ENCODE measurements at regions not wholly inside any gene's neighbourhood (a gene's known extent, or its start where the extent isn't known, plus 50 kb on each side); places are given as distances from the start of the nearest gene placed in this dataset.
"Not testable (repeated sequence)": the region's sequence is repeated elsewhere in the genome, so short reads cannot be mapped to it uniquely, and the experiment has no call there.

- H3K4me1 ChIP-seq, result no peaks in the 10 kb centered on the region
- ChIA-PET CTCF (no interaction called here), POLR2A (no interaction called here)
- FAIRE-seq (no peak), ATAC-seq (peak; percentile 60 to 78; a peak in 4 of 6 replicates), DNase-seq (ENCODE audit: low read depth in 1 of 2, low spot score in 1 of 2) (peak; percentile 13 to 19)
- TF ChIP-seq HOXA7 (CRISPR knock-in tag; IDR thresholded peaks at IDR 0.05) (no peak), MAFK (IDR thresholded peaks at IDR 0.05; ENCODE audit: partially characterized antibody) (no peak), TP53 (CRISPR knock-in tag; IDR thresholded peaks at IDR 0.05) (no peak), CEBPB (IDR thresholded peaks at IDR 0.05) (no peak), USF2 (IDR thresholded peaks at IDR 0.05) (peak; percentile 39), SREBF2 (IDR thresholded peaks at IDR 0.05) (no peak), EHF (CRISPR knock-in tag; IDR thresholded peaks at IDR 0.05) (no peak), BHLHE40 (IDR thresholded peaks at IDR 0.05; ENCODE audit: low read depth, low read length) (no peak)
- no peak overlapping the region; the same call in 2 of the 3 replicates for H3K4me2 ChIP-seq
- H3K9me3 ChIP-seq, result no peaks in the 10 kb centered on the region
- WGBS (ENCODE audit: missing lambda C conversion rate), result 23% methylated on average over 4 of the region's 4 CpGs
- no peak overlapping the region for H3K27ac ChIP-seq
- H3K4me3 ChIP-seq, result no peak overlapping the region
Measured at GRCh38 chr3:127044996-127045395, 62.1 kb downstream of the PLXNA1 start.

GRCh38 chr3:127045435-127046045 lies 62.6 kb downstream of the PLXNA1 start:
- Histone ChIP-seq H3K9me3 (no peaks in the 10 kb centered on the region), H3K4me2 (no peak overlapping the region; the same call in 2 of the 3 replicates), H3K27ac (no peak overlapping the region), H3K4me3 (no peak overlapping the region), H3K4me1 (no peaks in the 10 kb centered on the region)
- TF ChIP-seq HOXB13 (CRISPR knock-in tag; IDR thresholded peaks at IDR 0.05; ENCODE audit: low read depth) (no peak), ESRRA (IDR thresholded peaks at IDR 0.05; ENCODE audit: borderline replicate concordance, low read length) (no peak), NPAS2 (CRISPR knock-in tag; IDR thresholded peaks at IDR 0.05; ENCODE audit: borderline replicate concordance) (no peak), SREBF2 (IDR thresholded peaks at IDR 0.05) (no peak), MYC (IDR thresholded peaks at IDR 0.05; ENCODE audit: borderline replicate concordance, low read length) (no peak), FOSB (CRISPR knock-in tag; IDR thresholded peaks at IDR 0.05) (no peak), RNF2 (IDR thresholded peaks at IDR 0.05; ENCODE audit: borderline replicate concordance, low read depth) (no peak), JUNB (IDR thresholded peaks at IDR 0.05) (no peak), CTCF (IDR thresholded peaks at IDR 0.05) (no peak), CBX8 (IDR thresholded peaks at IDR 0.05) (no peak), NR3C1 (IDR thresholded peaks at IDR 0.05) (no peak), KDM1A (IDR thresholded peaks at IDR 0.05; ENCODE audit: low read depth) (no peak), BCL3 (IDR thresholded peaks at IDR 0.05) (no peak), TP53 (CRISPR knock-in tag; IDR thresholded peaks at IDR 0.05) (no peak), HMGXB4 (CRISPR knock-in tag; IDR thresholded peaks at IDR 0.05; ENCODE audit: borderline replicate concordance) (no peak)
- 48% methylated on average over 5 of the region's 5 CpGs for WGBS (ENCODE audit: missing lambda C conversion rate)
- ChIA-PET POLR2A (no interaction called here), CTCF (no interaction called here)
- no peak for DNase-seq (ENCODE audit: low read depth in 1 of 2, low spot score in 1 of 2)
- no peak for FAIRE-seq
- 0 out of 6 replicates have a peak, but pooled peaks of 1 of the 2 experiments have one; percentile 15 for ATAC-seq

- H3K4me1 ChIP-seq; CTCF ChIA-PET; H3K9me3 ChIP-seq; POLR2A ChIA-PET; H3K27ac ChIP-seq; ATAC-seq; DNase-seq (ENCODE audit: low read depth in 1 of 2, low spot score in 1 of 2); FAIRE-seq; H3K4me3 ChIP-seq; H3K4me2 ChIP-seq: not testable (repeated sequence)
- 84% methylated on average over 19 of the region's 28 CpGs for WGBS (ENCODE audit: missing lambda C conversion rate)
Measured at GRCh38 chr3:127046690-127047089, 63.8 kb downstream of the PLXNA1 start.

All from A549 (cell line).